ENCODE measurements at regions not wholly inside any gene's neighbourhood (a gene's known extent, or its start where the extent isn't known, plus 50 kb on each side); places are given as distances from the start of the nearest gene placed in this dataset.

- intact Hi-C loops (cut with DNase I; ENCODE audit: low total_unique reads), result loop anchor here (10.0 kb wide), 1 partner anchor 1062 kb away; no protein-coding TSS in a partner anchor
- in situ Hi-C loops (cut with MboI; ENCODE audit: low pct_ligation_motif_present in 1 of 4, low pct_unique_long_range_greater_than_20kb in 1 of 4, low sequenced_read_pairs in 3 of 4), result loop anchor here in 3 of 4 donors (25.0 kb wide), 2 partner anchors 265 to 1065 kb away; no protein-coding TSS in a partner anchor
- WGBS, 2 donors (ENCODE audit: low coverage in 1 of 2), result 49 to 63% methylated on average over 5 of the region's 5 CpGs
- no peak for DNase-seq
- H3K4me1 ChIP-seq, result peaks cover 0 to 15% (median 3%) of the 10 kb centered on the region in 4 donors
- no peaks in the 10 kb centered on the region for H3K36me3 ChIP-seq
- no peak for TF ChIP-seq POLR2A (IDR thresholded peaks at IDR 0.05)
- no peak for TF ChIP-seq EP300 (IDR thresholded peaks at IDR 0.05; ENCODE audit: low read depth)
- no peak for TF ChIP-seq POLR2AphosphoS5 (IDR thresholded peaks at IDR 0.05)
- TF ChIP-seq, protein P1, sequence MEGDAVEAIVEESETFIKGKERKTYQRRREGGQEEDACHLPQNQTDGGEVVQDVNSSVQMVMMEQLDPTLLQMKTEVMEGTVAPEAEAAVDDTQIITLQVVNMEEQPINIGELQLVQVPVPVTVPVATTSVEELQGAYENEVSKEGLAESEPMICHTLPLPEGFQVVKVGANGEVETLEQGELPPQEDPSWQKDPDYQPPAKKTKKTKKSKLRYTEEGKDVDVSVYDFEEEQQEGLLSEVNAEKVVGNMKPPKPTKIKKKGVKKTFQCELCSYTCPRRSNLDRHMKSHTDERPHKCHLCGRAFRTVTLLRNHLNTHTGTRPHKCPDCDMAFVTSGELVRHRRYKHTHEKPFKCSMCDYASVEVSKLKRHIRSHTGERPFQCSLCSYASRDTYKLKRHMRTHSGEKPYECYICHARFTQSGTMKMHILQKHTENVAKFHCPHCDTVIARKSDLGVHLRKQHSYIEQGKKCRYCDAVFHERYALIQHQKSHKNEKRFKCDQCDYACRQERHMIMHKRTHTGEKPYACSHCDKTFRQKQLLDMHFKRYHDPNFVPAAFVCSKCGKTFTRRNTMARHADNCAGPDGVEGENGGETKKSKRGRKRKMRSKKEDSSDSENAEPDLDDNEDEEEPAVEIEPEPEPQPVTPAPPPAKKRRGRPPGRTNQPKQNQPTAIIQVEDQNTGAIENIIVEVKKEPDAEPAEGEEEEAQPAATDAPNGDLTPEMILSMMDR (IDR thresholded peaks at IDR 0.05), result no peak
- H3K27me3 ChIP-seq, result no peaks in the 10 kb centered on the region
- no peaks in the 10 kb centered on the region for H3K9me3 ChIP-seq
- no peak overlapping the region for H3K4me3 ChIP-seq
- peak overlapping the region in 1 of 4 donors; percentile 14 for H3K27ac ChIP-seq
Observed at GRCh38 chr5:53172630-53173029, 63.1 kb upstream of the MOCS2 start.

DNA sequence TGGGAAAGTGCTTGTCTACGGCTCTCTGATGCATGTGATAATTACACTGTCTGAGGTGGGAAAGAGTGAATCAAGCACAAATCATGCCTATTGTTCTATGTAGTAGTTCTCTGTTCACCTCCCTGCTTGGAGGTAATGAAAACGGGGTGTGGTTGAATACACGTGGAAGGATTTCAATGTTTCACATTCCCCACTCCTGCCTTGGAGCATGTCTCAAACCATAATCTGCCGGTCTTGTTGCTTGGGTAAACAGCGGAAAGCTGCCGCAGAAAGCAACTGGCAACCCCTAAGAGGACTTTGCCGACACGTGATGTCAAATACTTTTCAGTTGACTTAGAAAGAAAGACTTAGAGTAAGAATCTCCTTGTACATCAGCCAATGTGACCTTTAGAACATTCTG, 63.5 kb upstream of the MOCS2 start:
- no peak overlapping the region for H3K4me3 ChIP-seq
- WGBS, 2 donors (ENCODE audit: low coverage in 1 of 2), result 56 to 63% methylated on average over 3 to 8 of the region's 8 CpGs
- no peaks in the 10 kb centered on the region for H3K36me3 ChIP-seq
- peaks cover 0 to 10% (median 3%) of the 10 kb centered on the region in 4 donors for H3K4me1 ChIP-seq
- in situ Hi-C loops (cut with MboI; ENCODE audit: low pct_ligation_motif_present in 1 of 4, low pct_unique_long_range_greater_than_20kb in 1 of 4, low sequenced_read_pairs in 3 of 4), result loop anchor here in 3 of 4 donors (25.0 kb wide), 2 partner anchors 264 to 1064 kb away; no protein-coding TSS in a partner anchor
- no peak for TF ChIP-seq POLR2AphosphoS5 (IDR thresholded peaks at IDR 0.05)
- no peak for TF ChIP-seq EP300 (IDR thresholded peaks at IDR 0.05; ENCODE audit: low read depth)
- TF ChIP-seq POLR2A (IDR thresholded peaks at IDR 0.05), result no peak
- TF ChIP-seq, protein P1 (IDR thresholded peaks at IDR 0.05), result no peak
- peak overlapping the region in 1 of 4 donors; percentile 14 for H3K27ac ChIP-seq
- no peaks in the 10 kb centered on the region for H3K27me3 ChIP-seq
- peak; percentile 41 for DNase-seq
- H3K9me3 ChIP-seq, result no peaks in the 10 kb centered on the region
- intact Hi-C loops (cut with DNase I; ENCODE audit: low total_unique reads), result loop anchor here (10.0 kb wide), 1 partner anchor 1062 kb away; no protein-coding TSS in a partner anchor

- Histone ChIP-seq H3K27ac (no peak overlapping the region), H3K9me3 (no peaks in the 10 kb centered on the region), H3K4me1 (no peaks in the 10 kb centered on the region), H3K27me3 (no peaks in the 10 kb centered on the region), H3K36me3 (no peaks in the 10 kb centered on the region), H3K4me3 (no peak overlapping the region)
- DNase-seq, result no peak
- in situ Hi-C loops (cut with MboI; ENCODE audit: low pct_ligation_motif_present in 1 of 4, low pct_unique_long_range_greater_than_20kb in 1 of 4, low sequenced_read_pairs in 3 of 4) (no loop called here), intact Hi-C loops (cut with DNase I; ENCODE audit: low total_unique reads) (loop anchor here (10.0 kb wide), 1 partner anchor 1056 kb away; no protein-coding TSS in a partner anchor)
- no peak for TF ChIP-seq POLR2A (IDR thresholded peaks at IDR 0.05)
- no peak for TF ChIP-seq EP300 (IDR thresholded peaks at IDR 0.05; ENCODE audit: low read depth)
- TF ChIP-seq, protein P1 (IDR thresholded peaks at IDR 0.05), result no peak
- no peak for TF ChIP-seq POLR2AphosphoS5 (IDR thresholded peaks at IDR 0.05)
- 48 to 49% methylated on average over 3 to 4 of the region's 4 CpGs for WGBS, 2 donors (ENCODE audit: low coverage in 1 of 2)
Observed at GRCh38 chr5:53178830-53179229, 69.3 kb upstream of the MOCS2 start.

DNA sequence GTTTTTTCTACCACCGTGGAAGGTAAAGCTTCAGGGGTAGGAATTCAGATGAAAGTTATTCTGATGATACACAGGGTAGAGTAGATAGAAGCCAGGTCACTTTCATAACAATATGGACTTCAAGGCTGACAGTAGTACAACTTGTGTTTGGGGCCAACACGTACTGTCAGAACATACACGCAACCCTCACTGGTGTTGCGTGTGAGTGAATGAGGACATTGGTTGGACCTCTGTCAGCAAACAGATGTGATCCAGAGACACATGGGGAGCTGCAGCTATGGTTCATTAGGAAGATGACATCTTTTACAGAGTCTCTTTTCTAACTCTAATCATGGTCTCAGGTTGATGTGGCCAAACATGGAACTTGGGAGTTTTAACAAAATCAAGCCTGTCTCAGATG, 70.1 kb upstream of the MOCS2 start:
- Histone ChIP-seq H3K36me3 (no peaks in the 10 kb centered on the region), H3K27ac (no peak overlapping the region), H3K9me3 (no peaks in the 10 kb centered on the region), H3K4me1 (no peaks in the 10 kb centered on the region), H3K27me3 (no peaks in the 10 kb centered on the region), H3K4me3 (no peak overlapping the region)
- DNase-seq, result no peak
- intact Hi-C loops (cut with DNase I; ENCODE audit: low total_unique reads) (loop anchor here (10.0 kb wide), 1 partner anchor 1055 kb away; no protein-coding TSS in a partner anchor), in situ Hi-C loops (cut with MboI; ENCODE audit: low pct_ligation_motif_present in 1 of 4, low pct_unique_long_range_greater_than_20kb in 1 of 4, low sequenced_read_pairs in 3 of 4) (no loop called here)
- 91 to 92% methylated on average over 4 of the region's 4 CpGs for WGBS, 2 donors (ENCODE audit: low coverage in 1 of 2)
- TF ChIP-seq, protein P1 (IDR thresholded peaks at IDR 0.05), result no peak
- TF ChIP-seq POLR2A (IDR thresholded peaks at IDR 0.05), result no peak
- no peak for TF ChIP-seq EP300 (IDR thresholded peaks at IDR 0.05; ENCODE audit: low read depth)
- no peak for TF ChIP-seq POLR2AphosphoS5 (IDR thresholded peaks at IDR 0.05)
